ENCODE measurements at regions not wholly inside any gene's neighbourhood (a gene's known extent, or its start where the extent isn't known, plus 50 kb on each side); places are given as distances from the start of the nearest gene placed in this dataset.

GRCh38 chr10:36886303-36886891, 239.0 kb upstream of the ANKRD30A start:
- no peak for TF ChIP-seq POLR2A (IDR thresholded peaks at IDR 0.05; ENCODE audit: low read depth, low read length)
- no peak for TF ChIP-seq TAF1 (IDR thresholded peaks at IDR 0.05; ENCODE audit: borderline replicate concordance, low read depth, low read length)
- no peak for TF ChIP-seq POLR2AphosphoS5 (IDR thresholded peaks at IDR 0.05; ENCODE audit: low read depth, low read length)

Data from GM12892 (cell line).